ENCODE measurements at regions not wholly inside any gene's neighbourhood (a gene's known extent, or its start where the extent isn't known, plus 50 kb on each side); places are given as distances from the start of the nearest gene placed in this dataset.
"Not testable (repeated sequence)": the region's sequence is repeated elsewhere in the genome, so short reads cannot be mapped to it uniquely, and the experiment has no call there.

DNA sequence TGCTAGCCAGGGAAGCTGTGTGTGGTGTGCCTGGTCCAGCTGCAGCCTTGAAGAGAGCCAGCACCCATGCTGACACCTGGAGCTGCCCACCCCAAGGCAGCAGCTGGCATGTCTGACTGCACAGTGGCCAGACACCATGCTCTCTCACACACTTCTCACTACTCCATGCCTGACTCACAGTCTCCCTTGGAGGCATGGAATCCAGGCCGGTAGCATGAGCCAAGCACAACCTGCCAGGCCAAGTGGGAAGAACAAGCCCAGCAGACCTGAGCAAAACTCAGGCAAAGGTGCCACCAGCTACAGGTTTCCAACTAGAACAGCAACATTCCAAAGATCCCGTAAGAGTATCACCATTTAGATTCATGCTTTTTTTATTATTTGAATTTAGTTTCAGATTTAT, 625.3 kb upstream of the LRRTM4 start:
- Histone ChIP-seq H3K27me3 (no peaks in the 10 kb centered on the region), H3K27ac (no peak overlapping the region), H3K4me3 (no peak overlapping the region), H3K4me1 (no peaks in the 10 kb centered on the region), H3K9me3 (no peaks in the 10 kb centered on the region), H3K36me3 (ENCODE audit: low read depth, missing control alignments) (no peaks in the 10 kb centered on the region)
- no peak for TF ChIP-seq POLR2A (IDR thresholded peaks at IDR 0.05)
- TF ChIP-seq, protein P1, sequence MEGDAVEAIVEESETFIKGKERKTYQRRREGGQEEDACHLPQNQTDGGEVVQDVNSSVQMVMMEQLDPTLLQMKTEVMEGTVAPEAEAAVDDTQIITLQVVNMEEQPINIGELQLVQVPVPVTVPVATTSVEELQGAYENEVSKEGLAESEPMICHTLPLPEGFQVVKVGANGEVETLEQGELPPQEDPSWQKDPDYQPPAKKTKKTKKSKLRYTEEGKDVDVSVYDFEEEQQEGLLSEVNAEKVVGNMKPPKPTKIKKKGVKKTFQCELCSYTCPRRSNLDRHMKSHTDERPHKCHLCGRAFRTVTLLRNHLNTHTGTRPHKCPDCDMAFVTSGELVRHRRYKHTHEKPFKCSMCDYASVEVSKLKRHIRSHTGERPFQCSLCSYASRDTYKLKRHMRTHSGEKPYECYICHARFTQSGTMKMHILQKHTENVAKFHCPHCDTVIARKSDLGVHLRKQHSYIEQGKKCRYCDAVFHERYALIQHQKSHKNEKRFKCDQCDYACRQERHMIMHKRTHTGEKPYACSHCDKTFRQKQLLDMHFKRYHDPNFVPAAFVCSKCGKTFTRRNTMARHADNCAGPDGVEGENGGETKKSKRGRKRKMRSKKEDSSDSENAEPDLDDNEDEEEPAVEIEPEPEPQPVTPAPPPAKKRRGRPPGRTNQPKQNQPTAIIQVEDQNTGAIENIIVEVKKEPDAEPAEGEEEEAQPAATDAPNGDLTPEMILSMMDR (IDR thresholded peaks at IDR 0.05), result no peak
- no peak for DNase-seq
- WGBS, 2 donors, result 75 to 89% methylated on average over 2 of the region's 2 CpGs
- intact Hi-C loops (cut with DNase I; ENCODE audit: low total_unique reads), result no loop called here

DNA sequence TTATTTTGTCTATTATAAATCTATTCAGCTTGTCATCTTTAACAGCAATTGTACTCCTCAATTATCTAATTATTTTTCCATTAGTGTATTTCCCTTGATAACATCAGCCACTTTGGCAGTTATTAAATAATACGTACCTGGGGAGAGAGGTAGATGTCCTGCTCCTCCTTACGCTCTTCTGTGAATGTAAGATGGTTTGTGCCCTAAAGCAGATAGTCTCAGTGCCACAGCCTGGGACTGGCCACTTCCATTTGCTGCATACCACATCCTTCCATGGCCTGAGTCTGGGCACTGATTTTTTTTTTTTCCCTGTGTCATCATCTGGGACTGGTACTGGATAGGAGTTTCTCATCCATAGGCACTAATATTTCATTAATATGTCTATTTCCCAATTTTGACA, 632.4 kb upstream of the LRRTM4 start:
- TF ChIP-seq POLR2A (IDR thresholded peaks at IDR 0.05), result no peak
- TF ChIP-seq, protein P1 (IDR thresholded peaks at IDR 0.05), result no peak
- H3K4me1 ChIP-seq, result no peaks in the 10 kb centered on the region
- no peak overlapping the region for H3K27ac ChIP-seq
- no peaks in the 10 kb centered on the region for H3K36me3 ChIP-seq (ENCODE audit: low read depth, missing control alignments)
- intact Hi-C loops (cut with DNase I; ENCODE audit: low total_unique reads), result no loop called here
- no peaks in the 10 kb centered on the region for H3K9me3 ChIP-seq
- no peak overlapping the region for H3K4me3 ChIP-seq
- WGBS, 2 donors, result 70 to 97% methylated on average over 2 of the region's 2 CpGs
- no peak for DNase-seq
- H3K27me3 ChIP-seq, result no peaks in the 10 kb centered on the region

DNA sequence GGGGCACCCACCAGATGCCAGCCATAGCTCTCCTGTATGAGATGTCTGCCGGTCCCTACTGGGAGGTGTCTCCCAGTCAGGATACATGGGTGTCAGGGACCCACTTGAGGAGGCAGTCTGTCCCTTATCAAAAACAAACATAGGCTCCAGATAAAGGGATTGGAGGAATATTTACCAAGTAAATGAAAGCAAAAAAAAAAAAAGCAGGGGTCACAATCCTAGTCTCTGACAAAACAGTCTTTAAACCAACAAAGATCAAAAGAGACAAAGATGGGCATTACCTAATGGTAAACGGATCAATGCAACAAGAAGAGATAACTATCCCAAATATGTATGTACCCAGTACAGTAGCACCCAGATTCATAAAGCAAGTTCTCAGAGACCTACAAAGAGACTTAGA, 640.0 kb upstream of the LRRTM4 start:
- intact Hi-C loops (cut with DNase I; ENCODE audit: low total_unique reads), result no loop called here
- Histone ChIP-seq H3K27ac (no peak overlapping the region), H3K36me3 (ENCODE audit: low read depth, missing control alignments) (no peaks in the 10 kb centered on the region), H3K4me1 (no peaks in the 10 kb centered on the region), H3K27me3 (no peaks in the 10 kb centered on the region), H3K9me3 (no peaks in the 10 kb centered on the region), H3K4me3 (no peak overlapping the region)
- 87 to 90% methylated on average over 1 to 2 of the region's 2 CpGs for WGBS, 2 donors
- DNase-seq, result no peak
- TF ChIP-seq POLR2A (IDR thresholded peaks at IDR 0.05), result no peak
- TF ChIP-seq, protein P1 (IDR thresholded peaks at IDR 0.05), result no peak

DNA sequence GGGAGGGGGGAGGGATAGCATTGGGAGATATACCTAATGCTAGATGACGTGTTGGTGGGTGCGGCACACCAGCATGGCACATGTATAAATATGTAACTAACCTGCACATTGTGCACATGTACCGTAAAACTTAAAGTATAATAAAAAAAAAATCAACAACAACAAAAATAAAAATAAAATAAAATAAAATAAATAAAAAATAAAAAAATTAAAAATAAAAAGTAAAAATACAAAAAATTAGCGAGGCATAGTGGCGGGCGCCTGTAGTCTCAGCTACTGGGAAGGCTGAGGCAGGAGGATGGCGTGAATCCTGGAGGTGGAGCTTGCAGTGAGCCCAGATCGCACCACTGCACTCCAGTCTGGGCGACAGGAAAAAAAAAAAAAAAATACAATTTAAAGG, 650.0 kb upstream of the LRRTM4 start:
- intact Hi-C loops (cut with DNase I; ENCODE audit: low total_unique reads); H3K36me3 ChIP-seq (ENCODE audit: low read depth, missing control alignments); H3K9me3 ChIP-seq; H3K4me1 ChIP-seq; H3K4me3 ChIP-seq; DNase-seq; H3K27me3 ChIP-seq; H3K27ac ChIP-seq: not testable (repeated sequence)
- 94 to 95% methylated on average over 9 of the region's 9 CpGs for WGBS, 2 donors

DNA sequence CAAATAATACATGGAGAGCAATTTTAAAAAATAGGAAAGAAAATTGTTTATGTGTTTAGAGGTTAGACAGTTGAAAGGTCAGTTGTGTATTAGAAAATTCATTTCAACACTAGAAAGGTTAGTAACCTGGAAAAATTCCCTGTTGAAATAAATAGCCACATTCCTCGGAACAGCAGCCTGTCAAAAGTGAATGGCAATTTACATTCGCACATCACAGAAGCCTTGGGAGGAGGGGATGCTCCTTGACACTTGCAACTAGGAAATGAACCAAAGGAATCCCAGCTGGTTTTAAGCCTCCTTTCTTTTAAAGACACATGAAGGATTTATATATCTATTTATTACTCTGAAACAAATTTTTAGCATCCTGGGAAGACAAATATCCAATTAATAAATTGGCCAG, 653.5 kb upstream of the LRRTM4 start:
- TF ChIP-seq, protein P1 (IDR thresholded peaks at IDR 0.05), result no peak
- TF ChIP-seq POLR2A (IDR thresholded peaks at IDR 0.05), result no peak
- Histone ChIP-seq H3K4me1 (no peaks in the 10 kb centered on the region), H3K27ac (no peak overlapping the region), H3K4me3 (no peak overlapping the region), H3K9me3 (no peaks in the 10 kb centered on the region), H3K27me3 (no peaks in the 10 kb centered on the region), H3K36me3 (ENCODE audit: low read depth, missing control alignments) (no peaks in the 10 kb centered on the region)
- WGBS, 2 donors, result 29 to 37% methylated on average over 2 of the region's 2 CpGs
- intact Hi-C loops (cut with DNase I; ENCODE audit: low total_unique reads), result no loop called here
- DNase-seq, result no peak

Measured in testis (tissue), 2 donors.